LNCAP (cell line): ENCODE measurements at regions not wholly inside any gene's neighbourhood (a gene's known extent, or its start where the extent isn't known, plus 50 kb on each side); places are given as distances from the start of the nearest gene placed in this dataset.

Source experiments
- TF ChIP-seq, protein P1 (sequence below): fragments of 450-650 bp; IDR thresholded peaks from 2 replicates; pipeline ENCODE4 v1.5.1; 2017; ENCODE audit warnings: mild to moderate bottlenecking

DNA sequence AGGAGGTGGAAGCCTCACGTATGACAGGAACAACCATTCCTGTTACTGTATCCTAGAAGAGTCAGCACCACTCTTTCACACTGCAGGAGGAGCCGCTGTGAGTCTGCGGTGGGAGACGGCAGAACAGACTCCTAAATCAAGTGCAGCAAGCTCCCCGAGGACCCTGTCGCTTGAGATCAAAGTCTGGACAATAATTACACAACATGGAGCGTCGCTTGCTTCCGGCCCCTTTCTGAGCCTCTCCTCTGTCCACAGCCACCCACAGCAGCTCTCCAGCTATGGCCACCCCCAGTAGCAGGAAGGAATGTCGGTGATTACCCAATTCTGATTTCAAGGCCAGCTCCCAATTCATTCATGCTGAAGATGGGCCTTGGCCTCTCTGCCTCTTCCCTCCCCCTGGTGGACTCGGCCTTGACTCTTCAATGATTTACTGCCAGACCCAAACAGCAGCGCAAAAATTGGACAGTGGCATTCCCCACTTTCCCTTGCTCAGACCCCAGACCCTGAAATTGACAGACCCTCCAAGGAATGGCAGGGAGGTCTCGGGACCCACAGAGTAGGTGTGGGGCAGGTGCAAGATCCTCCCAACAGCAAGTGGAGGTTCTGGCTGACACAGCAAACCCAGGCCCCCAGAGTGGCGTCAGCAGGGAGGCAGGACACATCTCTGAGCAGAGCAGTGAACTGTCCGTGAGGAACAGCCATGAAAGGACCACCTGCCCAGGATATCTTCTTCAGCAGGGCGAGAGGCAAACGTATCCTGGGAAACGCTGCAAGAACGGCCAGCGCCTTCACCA is 272.7 kb upstream of the DIO3 start:
- TF ChIP-seq, protein P1, sequence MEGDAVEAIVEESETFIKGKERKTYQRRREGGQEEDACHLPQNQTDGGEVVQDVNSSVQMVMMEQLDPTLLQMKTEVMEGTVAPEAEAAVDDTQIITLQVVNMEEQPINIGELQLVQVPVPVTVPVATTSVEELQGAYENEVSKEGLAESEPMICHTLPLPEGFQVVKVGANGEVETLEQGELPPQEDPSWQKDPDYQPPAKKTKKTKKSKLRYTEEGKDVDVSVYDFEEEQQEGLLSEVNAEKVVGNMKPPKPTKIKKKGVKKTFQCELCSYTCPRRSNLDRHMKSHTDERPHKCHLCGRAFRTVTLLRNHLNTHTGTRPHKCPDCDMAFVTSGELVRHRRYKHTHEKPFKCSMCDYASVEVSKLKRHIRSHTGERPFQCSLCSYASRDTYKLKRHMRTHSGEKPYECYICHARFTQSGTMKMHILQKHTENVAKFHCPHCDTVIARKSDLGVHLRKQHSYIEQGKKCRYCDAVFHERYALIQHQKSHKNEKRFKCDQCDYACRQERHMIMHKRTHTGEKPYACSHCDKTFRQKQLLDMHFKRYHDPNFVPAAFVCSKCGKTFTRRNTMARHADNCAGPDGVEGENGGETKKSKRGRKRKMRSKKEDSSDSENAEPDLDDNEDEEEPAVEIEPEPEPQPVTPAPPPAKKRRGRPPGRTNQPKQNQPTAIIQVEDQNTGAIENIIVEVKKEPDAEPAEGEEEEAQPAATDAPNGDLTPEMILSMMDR, result no peak

DNA sequence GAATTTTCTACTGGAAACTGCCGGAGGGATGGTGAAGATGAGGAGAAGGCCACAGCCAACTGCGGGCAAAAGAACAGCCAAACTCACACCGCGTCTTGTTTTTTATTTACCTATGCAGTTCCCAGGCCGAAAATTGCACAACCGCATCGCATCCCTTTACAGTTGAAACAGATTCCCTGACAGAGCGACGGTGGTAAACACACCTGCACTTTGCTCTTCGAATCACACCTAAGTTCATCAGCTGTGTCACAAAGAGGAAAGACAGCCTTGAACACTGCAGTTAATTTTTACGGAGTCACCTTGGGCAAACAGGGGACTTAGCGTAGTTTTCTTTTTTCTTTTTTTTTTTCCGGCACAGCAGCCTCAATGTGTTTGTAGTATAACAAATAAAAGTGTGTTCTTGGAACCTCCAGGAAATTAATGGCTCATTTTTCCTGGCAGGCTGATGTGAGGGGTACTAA is 272.0 kb upstream of the DIO3 start:
- TF ChIP-seq, protein P1, result no peak

DNA sequence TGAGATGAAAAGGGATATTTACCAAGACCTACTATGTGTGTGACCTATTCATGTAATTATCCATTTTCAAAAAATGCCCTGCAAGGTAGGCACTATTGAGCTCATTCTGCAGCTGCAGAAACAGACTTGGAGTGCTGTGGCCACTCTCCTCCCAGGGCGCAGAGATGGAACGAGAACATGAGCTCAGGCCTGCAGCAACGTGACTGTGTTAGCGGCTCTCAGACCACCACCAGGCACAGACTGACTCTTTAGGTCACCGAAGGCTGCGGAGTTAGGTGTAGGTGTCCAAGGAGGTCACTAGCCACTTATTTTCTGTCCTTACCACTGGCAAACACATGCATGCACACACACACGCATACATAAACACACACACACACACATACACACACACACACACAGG is 271.4 kb upstream of the DIO3 start:
- TF ChIP-seq, protein P1, result no peak

DNA sequence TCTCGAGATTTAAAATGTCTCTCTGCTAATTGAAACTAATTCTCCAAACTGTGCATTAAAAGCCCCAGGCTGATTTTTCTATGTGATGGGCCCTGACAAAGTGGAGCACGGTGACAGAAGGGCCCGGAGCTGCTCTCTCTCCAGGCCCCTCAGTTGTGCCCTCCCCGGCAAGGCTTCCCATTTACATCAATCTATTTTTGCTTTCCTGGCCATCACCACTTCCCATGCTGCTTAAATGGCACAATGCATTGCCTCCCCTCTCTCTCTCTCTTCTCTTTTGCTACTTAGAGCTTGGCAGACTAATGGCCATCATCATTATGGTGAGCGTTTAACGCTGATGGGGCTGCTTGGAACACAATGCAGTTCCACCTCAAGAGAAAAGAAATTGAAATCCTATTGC is 270.7 kb upstream of the DIO3 start:
- TF ChIP-seq, protein P1, result no peak

DNA sequence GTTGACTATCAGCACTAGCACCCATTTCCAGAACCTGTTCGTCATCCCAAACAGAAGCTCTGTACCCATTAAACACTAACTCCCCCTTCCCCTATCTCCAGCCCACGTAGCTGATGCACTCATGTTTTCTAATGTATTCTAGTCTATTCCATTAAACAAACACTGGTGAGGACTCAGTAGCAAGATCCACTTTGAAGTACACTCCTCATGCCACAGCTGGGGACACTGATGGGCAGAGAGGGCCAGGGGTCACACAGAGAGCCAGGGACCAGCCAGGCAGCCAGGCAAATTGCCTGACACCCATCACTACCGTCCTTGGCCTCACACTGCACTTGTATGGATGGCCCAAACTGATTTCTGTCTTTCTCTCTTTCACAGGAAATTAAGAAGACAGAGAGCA is 269.9 kb upstream of the DIO3 start:
- TF ChIP-seq, protein P1, result no peak

DNA sequence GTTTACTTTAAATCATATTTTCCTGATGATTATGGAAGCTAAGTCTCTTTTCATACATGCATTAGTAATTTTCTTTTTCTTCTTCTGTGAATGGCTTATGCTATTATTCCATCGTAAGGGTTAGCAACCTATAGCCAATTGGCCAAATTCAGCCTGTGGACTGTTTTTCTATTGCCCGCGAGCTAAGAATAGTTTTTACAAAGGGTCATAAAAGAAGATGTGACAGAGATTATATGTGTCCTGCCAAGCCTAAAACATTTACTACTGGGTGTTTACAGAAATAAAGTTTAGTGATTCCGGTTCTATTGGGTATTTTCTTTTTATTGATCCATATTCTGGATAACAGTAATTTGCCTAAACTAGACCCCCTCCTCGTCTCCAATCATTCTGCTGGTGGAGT is 268.8 kb upstream of the DIO3 start:
- TF ChIP-seq, protein P1, result no peak

DNA sequence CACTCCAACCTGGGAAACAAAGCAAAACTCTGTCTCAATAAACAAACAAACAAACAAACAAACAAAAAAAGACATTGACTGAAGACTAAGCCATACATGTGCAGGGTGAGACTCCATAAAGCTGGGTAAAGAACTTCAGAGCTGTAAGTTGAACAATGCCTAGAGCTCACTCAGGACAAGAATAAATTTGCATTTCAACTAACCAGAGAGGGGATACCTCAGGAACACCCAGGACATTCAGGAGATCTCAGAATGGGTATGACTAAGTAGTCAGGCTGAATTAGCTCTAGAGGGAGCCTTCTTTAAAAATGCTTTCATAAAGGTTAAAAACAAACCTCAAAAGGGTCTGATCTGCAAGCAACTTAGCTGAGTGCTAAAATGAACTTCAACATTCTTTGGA is 267.7 kb upstream of the DIO3 start:
- TF ChIP-seq, protein P1, result no peak
